ENCODE measurements at regions not wholly inside any gene's neighbourhood (a gene's known extent, or its start where the extent isn't known, plus 50 kb on each side); places are given as distances from the start of the nearest gene placed in this dataset.
A peak's percentile ranks its signal among the peaks of the same experiment; 100 is the strongest.

GRCh38 chr2:191738003-191738402, 60.1 kb downstream of the NABP1 start:
- DNase-seq, result no peak

GRCh38 chr2:191738667-191739066, 60.7 kb downstream of the NABP1 start:
- DNase-seq, result no peak

- DNase-seq, result no peak
Observed at GRCh38 chr2:191739194-191739593, 61.3 kb downstream of the NABP1 start.

- no peak for DNase-seq
Observed at GRCh38 chr2:191740016-191740419, 62.1 kb downstream of the NABP1 start.

GRCh38 chr2:191740759-191741158, 62.8 kb downstream of the NABP1 start:
- no peak for DNase-seq

- DNase-seq, result no peak
Observed at GRCh38 chr2:191746346-191747169, 68.6 kb downstream of the NABP1 start.

- no peak for DNase-seq
Observed at GRCh38 chr2:191747170-191747530, 69.2 kb downstream of the NABP1 start.

GRCh38 chr2:191748059-191748461, 70.1 kb downstream of the NABP1 start:
- DNase-seq, result no peak

GRCh38 chr2:191748528-191749180, 70.7 kb downstream of the NABP1 start:
- no peak for DNase-seq

- DNase-seq, result no peak
Observed at GRCh38 chr2:191749181-191749540, 71.2 kb downstream of the NABP1 start.

GRCh38 chr2:191754103-191754502, 76.2 kb downstream of the NABP1 start:
- DNase-seq, result no peak

GRCh38 chr2:191756761-191757160, 78.8 kb downstream of the NABP1 start:
- no peak for DNase-seq

GRCh38 chr2:191757208-191757607, 79.3 kb downstream of the NABP1 start:
- peak in 1 of 2 donors; percentile 5 for DNase-seq

GRCh38 chr2:191758518-191759507, 80.9 kb downstream of the NABP1 start:
- DNase-seq, result peak; percentile 70 to 85

GRCh38 chr2:191759680-191760079, 81.7 kb downstream of the NABP1 start:
- DNase-seq, result no peak

GRCh38 chr2:191760655-191761262, 82.8 kb downstream of the NABP1 start:
- no peak for DNase-seq

- DNase-seq, result peak; percentile 11 to 18
Observed at GRCh38 chr2:191773136-191773535, 73.8 kb downstream of the CAVIN2 start.

- DNase-seq, result no peak
Observed at GRCh38 chr2:191777351-191777750, 69.5 kb downstream of the CAVIN2 start.

GRCh38 chr2:191778041-191778440, 68.8 kb downstream of the CAVIN2 start:
- no peak for DNase-seq

- no peak for DNase-seq
Observed at GRCh38 chr2:191782351-191782750, 64.5 kb downstream of the CAVIN2 start.

- DNase-seq, result no peak
Observed at GRCh38 chr2:191783416-191783815, 63.5 kb downstream of the CAVIN2 start.
